Right forelimb (tissue), 1 donor: ENCODE measurements at regions not wholly inside any gene's neighbourhood (a gene's known extent, or its start where the extent isn't known, plus 50 kb on each side); places are given as distances from the start of the nearest gene placed in this dataset.

Experiments used
- DNase-seq: peaks from one replicate; pipeline ENCODE4 v3.0.0-alpha.2; 2018

DNA sequence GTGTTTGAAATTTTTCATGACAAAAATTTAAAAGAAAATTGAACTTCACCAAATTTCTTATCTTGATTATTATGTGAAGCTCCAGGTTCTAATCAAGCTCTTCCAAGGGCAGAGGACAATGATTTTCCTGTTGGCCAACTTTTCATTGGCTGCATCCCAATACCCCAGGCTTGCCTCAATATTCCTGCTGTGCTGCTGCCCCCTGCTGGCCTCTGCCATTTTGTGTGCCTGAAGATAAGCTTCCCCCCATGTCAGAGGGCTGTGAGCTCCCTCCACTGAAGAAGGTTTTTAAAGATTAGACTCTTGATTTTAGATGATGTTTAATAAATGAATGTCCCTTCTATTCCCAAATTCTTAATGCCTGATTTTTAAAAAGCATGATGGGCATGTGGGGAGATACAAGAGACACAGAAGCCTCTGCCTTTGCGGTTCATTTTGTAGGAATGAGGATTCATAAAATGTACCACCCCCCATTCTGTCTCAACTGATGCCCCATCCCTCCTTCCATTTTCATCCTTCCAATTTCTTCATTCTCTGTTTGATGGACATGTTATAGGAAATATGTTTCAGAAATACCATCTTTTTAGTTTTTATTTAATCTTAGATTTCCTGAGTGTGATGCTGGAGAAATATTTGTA, 76.7 kb upstream of the RGS6 start:
- peak; percentile 76 for DNase-seq

GRCh38 chr14:71856199-71856919, 75.9 kb upstream of the RGS6 start:
- DNase-seq: no peak

GRCh38 chr14:71863049-71863448, 69.2 kb upstream of the RGS6 start:
- no peak for DNase-seq

- no peak for DNase-seq
Observed at GRCh38 chr14:71863766-71864165, 68.5 kb upstream of the RGS6 start.
